K562 (cell line): ENCODE measurements at regions not wholly inside any gene's neighbourhood (a gene's known extent, or its start where the extent isn't known, plus 50 kb on each side); places are given as distances from the start of the nearest gene placed in this dataset.

ENCODE experiments used
- BACH1 ChIP-seq: fragments of 200-800 bp; sonication (Bioruptor generic); IDR thresholded peaks from 2 replicates; pipeline ENCODE4 v1.6.1; 2016; ENCODE audit warnings: missing genetic modification characterization, missing compliant biosample characterization
- CAMTA2 ChIP-seq: fragments of 250-450 bp; sonication (Bioruptor Pico); conservative IDR thresholded peaks from 2 replicates; pipeline ENCODE4 v1.5.1; 2022
- CBX1 ChIP-seq: sonication (generic); IDR thresholded peaks from 2 replicates; pipeline ENCODE4 v1.6.1; 2016; ENCODE audit warnings: antibody characterized with exemption, low read depth, mild to moderate bottlenecking
- CBX3 ChIP-seq, 2 experiments: IDR thresholded peaks; 1 replicate in 1 of 2; 2 replicates in 1 of 2; pipeline ENCODE4 v1.6.1; 2012; ENCODE audit warnings: inconsistent platforms in 2 of 2, low read length in 2 of 2, borderline replicate concordance in 1 of 2, control low read depth in 1 of 2
- CREM ChIP-seq: IDR thresholded peaks from 2 replicates; pipeline ENCODE4 v1.6.1; 2014; ENCODE audit warnings: antibody characterized with exemption, low read depth
- EP300 ChIP-seq: IDR thresholded peaks from 2 replicates; pipeline ENCODE4 v1.6.1; 2012; ENCODE audit warnings: low read length, improper control_type of control experiment
- HIVEP1 ChIP-seq: fragments of 250-450 bp; sonication (Bioruptor Pico); IDR thresholded peaks from 2 replicates; pipeline ENCODE4 v1.4.0; 2020; ENCODE audit warnings: mild to moderate bottlenecking
- NRF1 ChIP-seq, 2 experiments: fragments of 450-650 bp; IDR thresholded peaks in 1 of 2; conservative IDR thresholded peaks in 1 of 2; 2 replicates each; pipeline ENCODE4 v1.6.1; 2014; ENCODE audit warnings: mild to moderate bottlenecking in 2 of 2
- NUFIP1 ChIP-seq: fragments of 450-650 bp; IDR thresholded peaks from 2 replicates; pipeline ENCODE4 v1.6.1; 2018; ENCODE audit not compliant: partially characterized antibody
- RBBP5 ChIP-seq: fragments of 200-600 bp; sonication (generic); IDR thresholded peaks from 2 replicates; pipeline ENCODE4 v1.6.1; 2012; ENCODE audit warnings: borderline replicate concordance, mild to moderate bottlenecking, low read length, control low read depth, inconsistent platforms; ENCODE audit not compliant: insufficient read depth, poor library complexity, severe bottlenecking
- SMAD4 ChIP-seq: fragments of 250-450 bp; sonication (Bioruptor Pico); conservative IDR thresholded peaks from 2 replicates; pipeline ENCODE4 v1.8.0; 2021; ENCODE audit warnings: inconsistent platforms, mild to moderate bottlenecking, moderate library complexity
- ZBTB11 ChIP-seq, 3 experiments: fragments of 200-800 bp in 1 of 3; fragments of 250-450 bp in 1 of 3; fragments of 450-650 bp in 1 of 3; sonication (Bioruptor Pico) in 1 of 3; sonication (Bioruptor generic) in 1 of 3; formaldehyde crosslinking in 1 of 3; IDR thresholded peaks; 2 replicates each; pipeline versions ENCODE4 v1.6.1 to v1.8.0; 2016 to 2022; ENCODE audit warnings: mild to moderate bottlenecking in 2 of 3, missing genetic modification characterization in 2 of 3, missing compliant biosample characterization in 1 of 3, moderate library complexity in 1 of 3
- ZNF695 ChIP-seq: fragments of 450-650 bp; formaldehyde crosslinking; IDR thresholded peaks from 2 replicates; pipeline ENCODE4 v1.4.0; 2020; ENCODE audit warnings: mild to moderate bottlenecking, moderate library complexity
- TF ChIP-seq, protein P1 (sequence below): sonication (generic); formaldehyde crosslinking; IDR thresholded peaks from 2 replicates; pipeline ENCODE4 v1.8.0; 2023; ENCODE audit warnings: mild to moderate bottlenecking, missing genetic modification reagents
- TF ChIP-seq, protein P2 (sequence below): fragments of 250-450 bp; sonication (Bioruptor Pico); IDR thresholded peaks from 2 replicates; pipeline ENCODE4 v1.5.0; 2021
- TF ChIP-seq, protein P3 (sequence below): fragments of 450-650 bp; formaldehyde crosslinking; IDR thresholded peaks from 2 replicates; pipeline ENCODE4 v1.4.0; 2020; ENCODE audit warnings: mild to moderate bottlenecking

DNA sequence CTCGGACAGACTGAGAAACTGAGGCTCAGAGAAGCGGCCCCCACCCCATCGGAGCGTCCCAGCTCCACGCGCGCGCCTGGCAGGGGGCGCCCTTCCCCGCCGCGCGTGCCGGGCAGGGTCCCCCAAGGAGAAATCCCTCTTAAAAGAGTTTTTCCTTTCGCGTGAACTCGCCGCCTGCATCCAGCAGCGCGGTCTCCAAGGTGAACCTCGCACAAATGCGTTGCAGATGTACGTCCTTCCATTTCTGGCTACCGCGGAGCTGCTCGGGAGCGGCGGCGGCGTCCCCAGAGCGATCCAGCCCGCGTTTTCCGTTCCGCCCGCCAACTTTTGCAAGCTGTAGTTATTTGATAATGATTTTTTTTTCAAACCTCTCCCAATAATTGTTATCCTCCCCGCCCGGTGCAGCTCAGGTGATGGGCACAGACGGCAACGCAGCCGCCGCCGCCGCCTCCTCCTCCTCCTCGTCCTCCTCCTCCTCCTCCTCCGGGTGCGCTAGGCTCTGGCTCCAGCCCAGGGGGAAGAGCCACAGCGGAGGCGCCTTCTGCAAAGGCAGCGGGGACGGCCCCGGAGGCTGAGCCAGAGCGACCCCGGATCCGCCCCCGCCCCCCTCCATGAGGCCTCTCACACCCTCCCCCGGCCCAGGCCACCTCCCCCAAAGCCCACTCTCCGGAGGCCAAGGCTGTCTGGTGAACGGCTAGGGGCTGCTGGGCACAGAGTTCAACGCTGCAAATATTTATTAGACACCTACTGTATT is 74.0 kb upstream of the CUX1 start (continued):
- TF ChIP-seq, protein P1, sequence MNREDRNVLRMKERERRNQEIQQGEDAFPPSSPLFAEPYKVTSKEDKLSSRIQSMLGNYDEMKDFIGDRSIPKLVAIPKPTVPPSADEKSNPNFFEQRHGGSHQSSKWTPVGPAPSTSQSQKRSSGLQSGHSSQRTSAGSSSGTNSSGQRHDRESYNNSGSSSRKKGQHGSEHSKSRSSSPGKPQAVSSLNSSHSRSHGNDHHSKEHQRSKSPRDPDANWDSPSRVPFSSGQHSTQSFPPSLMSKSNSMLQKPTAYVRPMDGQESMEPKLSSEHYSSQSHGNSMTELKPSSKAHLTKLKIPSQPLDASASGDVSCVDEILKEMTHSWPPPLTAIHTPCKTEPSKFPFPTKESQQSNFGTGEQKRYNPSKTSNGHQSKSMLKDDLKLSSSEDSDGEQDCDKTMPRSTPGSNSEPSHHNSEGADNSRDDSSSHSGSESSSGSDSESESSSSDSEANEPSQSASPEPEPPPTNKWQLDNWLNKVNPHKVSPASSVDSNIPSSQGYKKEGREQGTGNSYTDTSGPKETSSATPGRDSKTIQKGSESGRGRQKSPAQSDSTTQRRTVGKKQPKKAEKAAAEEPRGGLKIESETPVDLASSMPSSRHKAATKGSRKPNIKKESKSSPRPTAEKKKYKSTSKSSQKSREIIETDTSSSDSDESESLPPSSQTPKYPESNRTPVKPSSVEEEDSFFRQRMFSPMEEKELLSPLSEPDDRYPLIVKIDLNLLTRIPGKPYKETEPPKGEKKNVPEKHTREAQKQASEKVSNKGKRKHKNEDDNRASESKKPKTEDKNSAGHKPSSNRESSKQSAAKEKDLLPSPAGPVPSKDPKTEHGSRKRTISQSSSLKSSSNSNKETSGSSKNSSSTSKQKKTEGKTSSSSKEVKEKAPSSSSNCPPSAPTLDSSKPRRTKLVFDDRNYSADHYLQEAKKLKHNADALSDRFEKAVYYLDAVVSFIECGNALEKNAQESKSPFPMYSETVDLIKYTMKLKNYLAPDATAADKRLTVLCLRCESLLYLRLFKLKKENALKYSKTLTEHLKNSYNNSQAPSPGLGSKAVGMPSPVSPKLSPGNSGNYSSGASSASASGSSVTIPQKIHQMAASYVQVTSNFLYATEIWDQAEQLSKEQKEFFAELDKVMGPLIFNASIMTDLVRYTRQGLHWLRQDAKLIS (CRISPR knock-in tag): no peak
- TF ChIP-seq SMAD4 (peak; percentile 69), CREM (no peak), ZNF695 (CRISPR knock-in tag) (no peak), HIVEP1 (CRISPR knock-in tag) (no peak), NUFIP1 (peak; percentile 63), CAMTA2 (CRISPR knock-in tag) (no peak), ZBTB11 (CRISPR knock-in tag; IDR thresholded peaks at IDR 0.05) (no peak), NRF1 (conservative IDR thresholded peaks at IDR 0.05 in 1 of 2, IDR thresholded peaks at IDR 0.05 in 1 of 2) (peak; percentile 18 to 32; a peak in 2 of 4 replicates), CBX3 (IDR thresholded peaks at IDR 0.05; ENCODE audit: borderline replicate concordance in 1 of 2, low read length in 2 of 2) (0 out of 3 replicates have a peak, but pooled peaks of 1 of the 2 experiments have one; percentile 24), BACH1 (no peak), RBBP5 (peak; percentile 71), EP300 (peak; percentile 32; the same call in 1 of the 2 replicates), CBX1 (peak; percentile 46; the same call in 1 of the 2 replicates)
- TF ChIP-seq, protein P2, sequence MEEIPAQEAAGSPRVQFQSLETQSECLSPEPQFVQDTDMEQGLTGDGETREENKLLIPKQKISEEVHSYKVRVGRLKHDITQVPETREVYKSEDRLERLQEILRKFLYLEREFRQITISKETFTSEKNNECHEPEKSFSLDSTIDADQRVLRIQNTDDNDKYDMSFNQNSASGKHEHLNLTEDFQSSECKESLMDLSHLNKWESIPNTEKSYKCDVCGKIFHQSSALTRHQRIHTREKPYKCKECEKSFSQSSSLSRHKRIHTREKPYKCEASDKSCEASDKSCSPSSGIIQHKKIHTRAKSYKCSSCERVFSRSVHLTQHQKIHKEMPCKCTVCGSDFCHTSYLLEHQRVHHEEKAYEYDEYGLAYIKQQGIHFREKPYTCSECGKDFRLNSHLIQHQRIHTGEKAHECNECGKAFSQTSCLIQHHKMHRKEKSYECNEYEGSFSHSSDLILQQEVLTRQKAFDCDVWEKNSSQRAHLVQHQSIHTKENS: no peak
- TF ChIP-seq, protein P3, sequence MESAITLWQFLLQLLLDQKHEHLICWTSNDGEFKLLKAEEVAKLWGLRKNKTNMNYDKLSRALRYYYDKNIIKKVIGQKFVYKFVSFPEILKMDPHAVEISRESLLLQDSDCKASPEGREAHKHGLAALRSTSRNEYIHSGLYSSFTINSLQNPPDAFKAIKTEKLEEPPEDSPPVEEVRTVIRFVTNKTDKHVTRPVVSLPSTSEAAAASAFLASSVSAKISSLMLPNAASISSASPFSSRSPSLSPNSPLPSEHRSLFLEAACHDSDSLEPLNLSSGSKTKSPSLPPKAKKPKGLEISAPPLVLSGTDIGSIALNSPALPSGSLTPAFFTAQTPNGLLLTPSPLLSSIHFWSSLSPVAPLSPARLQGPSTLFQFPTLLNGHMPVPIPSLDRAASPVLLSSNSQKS (CRISPR knock-in tag): no peak
